HEK293T (cell line): ENCODE measurements at regions not wholly inside any gene's neighbourhood (a gene's known extent, or its start where the extent isn't known, plus 50 kb on each side); places are given as distances from the start of the nearest gene placed in this dataset.

ENCODE experiments used
- CTCF ChIA-PET: fragments of 350-600 bp; formaldehyde crosslinking; extraction: SDS; loops from one replicate; lab custom pipeline; 2021; ENCODE audit warnings: antibody characterized with exemption, inconsistent platforms; lab: Yijun Ruan, JAX
- POLR2A ChIA-PET: fragments of 350-600 bp; formaldehyde crosslinking; extraction: SDS; loops from one replicate; lab custom pipeline; 2020; ENCODE audit warnings: antibody characterized with exemption, inconsistent platforms; lab: Yijun Ruan, JAX
- DNase-seq: peaks from one replicate; pipeline ENCODE4 v3.0.0; 2012; ENCODE audit warnings: mixed read lengths; ENCODE audit errors: extremely low spot score
- ARNT ChIP-seq: fragments of 450-650 bp; IDR thresholded peaks from 2 replicates; pipeline ENCODE4 v1.6.1; 2017; ENCODE audit warnings: mild to moderate bottlenecking
- BHLHE40 ChIP-seq: fragments of 450-650 bp; IDR thresholded peaks from 2 replicates; pipeline ENCODE4 v1.6.1; 2016; ENCODE audit warnings: mild to moderate bottlenecking, moderate library complexity, borderline replicate concordance
- CTBP1 ChIP-seq: fragments of 450-650 bp; IDR thresholded peaks from 2 replicates; pipeline ENCODE4 v1.6.1; 2016; ENCODE audit warnings: borderline replicate concordance
- ELF4 ChIP-seq: fragments of 450-650 bp; IDR thresholded peaks from 2 replicates; pipeline ENCODE4 v1.6.1; 2017; ENCODE audit warnings: antibody characterized with exemption
- FOXA1 ChIP-seq: fragments of 450-650 bp; IDR thresholded peaks from 2 replicates; pipeline ENCODE4 v1.6.1; 2016; ENCODE audit warnings: mild to moderate bottlenecking
- FOXK2 ChIP-seq: fragments of 450-650 bp; IDR thresholded peaks from 2 replicates; pipeline ENCODE4 v1.6.1; 2016; ENCODE audit warnings: mild to moderate bottlenecking
- FOXM1 ChIP-seq: fragments of 450-650 bp; IDR thresholded peaks from 2 replicates; pipeline ENCODE4 v1.6.1; 2017; ENCODE audit warnings: mild to moderate bottlenecking, borderline replicate concordance
- HDGF ChIP-seq: fragments of 450-650 bp; IDR thresholded peaks from 2 replicates; pipeline ENCODE4 v1.6.1; 2017; ENCODE audit warnings: antibody characterized with exemption, borderline replicate concordance
- L3MBTL2 ChIP-seq: fragments of 450-650 bp; conservative IDR thresholded peaks from 2 replicates; pipeline ENCODE4 v1.6.1; 2016; ENCODE audit warnings: mild to moderate bottlenecking
- LEF1 ChIP-seq: fragments of 450-650 bp; IDR thresholded peaks from 2 replicates; pipeline ENCODE4 v1.6.1; 2017; ENCODE audit warnings: mild to moderate bottlenecking, borderline replicate concordance
- NFRKB ChIP-seq: fragments of 450-650 bp; IDR thresholded peaks from 2 replicates; pipeline ENCODE4 v1.6.1; 2016; ENCODE audit warnings: mild to moderate bottlenecking, moderate library complexity
- SP1 ChIP-seq: fragments of 450-650 bp; IDR thresholded peaks from 2 replicates; pipeline ENCODE4 v1.6.1; 2017
- SUZ12 ChIP-seq: fragments of 450-650 bp; IDR thresholded peaks from 2 replicates; pipeline ENCODE4 v1.6.1; 2016; ENCODE audit warnings: mild to moderate bottlenecking
- TARDBP ChIP-seq: fragments of 450-650 bp; IDR thresholded peaks from 2 replicates; pipeline ENCODE4 v1.6.1; 2016
- ZNF384 ChIP-seq: fragments of 450-650 bp; IDR thresholded peaks from 2 replicates; pipeline ENCODE4 v1.6.1; 2016
- TF ChIP-seq, protein P1 (sequence below): fragments of 450-650 bp; IDR thresholded peaks from 2 replicates; pipeline ENCODE4 v1.6.1; 2016

DNA sequence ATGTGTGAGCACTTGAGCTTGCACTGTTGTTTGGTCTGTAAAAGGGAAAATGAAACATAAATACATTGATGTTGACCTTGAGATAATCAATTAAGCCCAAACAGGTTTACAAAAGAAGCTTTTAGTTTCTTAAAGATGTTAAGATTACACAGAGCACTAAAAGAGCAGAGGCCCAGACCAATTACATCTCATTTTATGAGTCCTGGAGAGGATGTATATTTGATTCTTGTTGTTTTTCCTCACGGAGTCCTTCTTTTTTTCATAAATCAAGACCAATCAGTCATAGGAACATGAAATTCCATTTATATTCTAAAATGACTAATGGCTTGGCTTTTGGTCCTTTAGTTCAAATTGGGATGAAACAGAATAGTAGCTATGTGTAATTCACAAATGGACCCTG, 249.7 kb upstream of the NPY start:
- ChIA-PET POLR2A (no interaction called here), CTCF (no interaction called here)
- no peak for DNase-seq
- TF ChIP-seq SUZ12 (no peak), ZNF384 (no peak), LEF1 (no peak), CTBP1 (no peak), FOXM1 (no peak), ARNT (no peak), NFRKB (no peak), TARDBP (no peak), BHLHE40 (no peak)
- TF ChIP-seq, protein P1, sequence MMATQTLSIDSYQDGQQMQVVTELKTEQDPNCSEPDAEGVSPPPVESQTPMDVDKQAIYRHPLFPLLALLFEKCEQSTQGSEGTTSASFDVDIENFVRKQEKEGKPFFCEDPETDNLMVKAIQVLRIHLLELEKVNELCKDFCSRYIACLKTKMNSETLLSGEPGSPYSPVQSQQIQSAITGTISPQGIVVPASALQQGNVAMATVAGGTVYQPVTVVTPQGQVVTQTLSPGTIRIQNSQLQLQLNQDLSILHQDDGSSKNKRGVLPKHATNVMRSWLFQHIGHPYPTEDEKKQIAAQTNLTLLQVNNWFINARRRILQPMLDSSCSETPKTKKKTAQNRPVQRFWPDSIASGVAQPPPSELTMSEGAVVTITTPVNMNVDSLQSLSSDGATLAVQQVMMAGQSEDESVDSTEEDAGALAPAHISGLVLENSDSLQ, result no peak

DNA sequence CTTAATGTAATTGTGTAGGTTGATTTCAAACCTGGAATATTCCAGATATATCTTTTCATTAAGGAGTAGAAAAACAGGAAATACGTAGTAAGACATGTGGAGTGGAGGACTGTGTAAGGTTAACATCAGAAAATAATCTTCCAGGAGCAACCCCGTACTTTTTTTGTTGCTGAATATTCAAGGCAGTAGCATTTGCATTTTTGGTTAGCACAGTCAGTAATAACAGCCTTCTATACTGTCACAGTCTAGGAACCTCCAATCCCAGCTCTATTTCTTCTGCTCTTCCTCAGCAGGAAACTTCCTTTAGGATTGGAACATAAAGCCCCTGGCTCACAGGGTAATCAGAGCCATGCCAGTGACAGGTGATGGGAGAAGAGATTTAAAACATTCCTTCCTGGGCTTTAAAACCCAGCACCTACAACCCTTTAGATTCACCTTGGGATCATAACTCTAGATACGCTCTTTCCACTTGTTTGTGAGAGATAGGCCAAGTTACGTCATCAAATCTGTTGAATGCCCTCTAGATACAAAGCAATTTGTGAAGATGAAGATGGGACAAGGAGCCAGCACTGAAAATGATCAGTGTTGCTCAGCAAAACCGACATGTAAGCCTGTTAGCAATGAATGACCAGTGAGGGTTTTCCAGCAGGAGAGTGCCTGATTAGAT, 248.5 kb upstream of the NPY start:
- POLR2A ChIA-PET, result no interaction called here
- TF ChIP-seq BHLHE40 (no peak), L3MBTL2 (no peak), FOXM1 (no peak), HDGF (no peak), ZNF384 (no peak), LEF1 (no peak), FOXK2 (no peak), ARNT (no peak), TARDBP (no peak), FOXA1 (no peak)
- DNase-seq, result no peak
- CTCF ChIA-PET, result no interaction called here

DNA sequence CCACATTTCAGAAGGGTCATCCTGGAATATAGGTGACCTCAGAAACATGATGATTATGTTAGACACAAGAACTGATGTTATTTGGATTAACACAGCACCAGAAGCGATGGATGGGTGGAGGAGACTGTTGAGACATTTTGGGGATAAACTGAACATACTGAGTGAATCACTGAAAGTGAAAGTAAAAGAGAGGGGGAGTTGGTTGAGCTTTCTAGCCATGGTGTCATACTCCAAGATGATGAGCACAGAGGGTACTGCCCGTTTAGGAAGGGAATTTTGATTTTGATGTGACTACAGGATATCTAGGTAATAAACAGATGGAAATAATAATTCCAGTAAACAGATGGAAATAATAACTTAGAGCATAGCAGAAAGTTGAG, 248.0 kb upstream of the NPY start:
- DNase-seq, result no peak
- ChIA-PET CTCF (no interaction called here), POLR2A (no interaction called here)
- TF ChIP-seq BHLHE40 (no peak), FOXK2 (no peak), SP1 (no peak), FOXA1 (no peak), CTBP1 (no peak), ZNF384 (no peak)
- TF ChIP-seq, protein P1, result no peak

DNA sequence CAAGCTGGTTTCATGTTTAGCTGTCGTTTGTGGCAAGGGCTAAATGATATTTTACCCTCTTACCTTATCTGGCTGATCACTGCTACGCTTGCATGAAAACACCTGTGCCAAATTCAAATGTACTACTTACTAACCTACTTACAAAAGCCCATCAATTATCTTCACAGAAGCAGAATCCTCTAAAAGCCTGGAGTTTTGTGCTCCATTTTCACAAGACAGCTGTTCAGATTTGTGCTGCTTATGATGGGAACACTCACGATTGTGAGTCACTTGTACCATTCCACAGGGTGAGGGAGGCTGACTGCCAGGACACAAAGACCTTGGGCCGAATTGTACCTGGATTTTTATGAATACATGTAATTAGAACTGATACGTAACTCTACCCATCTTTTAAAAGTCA, 245.0 kb upstream of the NPY start:
- no peak for TF ChIP-seq ARNT
- no peak for TF ChIP-seq SP1
- no peak for TF ChIP-seq FOXM1
- TF ChIP-seq LEF1, result no peak
- TF ChIP-seq FOXA1, result no peak
- TF ChIP-seq CTBP1, result no peak
- no peak for TF ChIP-seq L3MBTL2
- no peak for TF ChIP-seq ZNF384
- no peak for TF ChIP-seq FOXK2
- no peak for TF ChIP-seq TARDBP
- no peak for TF ChIP-seq SUZ12
- TF ChIP-seq NFRKB, result no peak
- no peak for TF ChIP-seq ELF4
- no peak for TF ChIP-seq HDGF
- no peak for TF ChIP-seq BHLHE40
- TF ChIP-seq, protein P1, result no peak
- ChIA-PET CTCF (no interaction called here), POLR2A (no interaction called here)
- no peak for DNase-seq

DNA sequence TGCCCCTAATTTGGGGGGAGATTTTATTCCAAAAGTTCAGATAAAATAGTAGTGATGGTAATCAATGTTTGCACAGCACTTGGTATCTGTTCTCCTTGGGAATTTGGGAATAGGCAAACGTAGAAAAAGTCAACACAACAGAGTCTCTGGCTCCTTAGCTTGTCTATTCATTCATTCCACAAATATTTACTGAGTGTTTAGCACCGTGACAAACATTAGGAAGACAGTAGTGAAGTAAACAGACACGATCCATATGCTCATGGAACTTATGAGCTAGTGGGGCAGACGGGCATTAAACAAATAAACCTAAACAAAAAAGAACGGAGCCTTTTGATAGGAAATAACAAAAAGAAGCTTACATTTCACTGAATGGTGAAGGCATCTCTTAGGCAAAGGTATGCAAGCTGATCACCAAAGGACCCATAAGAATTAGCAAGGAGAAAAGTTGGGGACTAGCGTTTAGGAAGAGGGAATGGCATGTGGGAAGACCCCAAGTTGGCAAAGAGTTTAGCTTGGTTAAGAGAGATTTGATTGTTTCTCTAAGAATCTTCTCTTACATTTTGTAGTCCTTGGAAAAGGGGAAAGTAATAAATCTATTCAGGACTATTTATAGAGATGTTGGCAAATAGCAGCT, 243.9 kb upstream of the NPY start:
- DNase-seq, result no peak
- ChIA-PET POLR2A (no interaction called here), CTCF (no interaction called here)
- TF ChIP-seq NFRKB (no peak), ZNF384 (no peak), SP1 (no peak), HDGF (no peak), ARNT (no peak)

DNA sequence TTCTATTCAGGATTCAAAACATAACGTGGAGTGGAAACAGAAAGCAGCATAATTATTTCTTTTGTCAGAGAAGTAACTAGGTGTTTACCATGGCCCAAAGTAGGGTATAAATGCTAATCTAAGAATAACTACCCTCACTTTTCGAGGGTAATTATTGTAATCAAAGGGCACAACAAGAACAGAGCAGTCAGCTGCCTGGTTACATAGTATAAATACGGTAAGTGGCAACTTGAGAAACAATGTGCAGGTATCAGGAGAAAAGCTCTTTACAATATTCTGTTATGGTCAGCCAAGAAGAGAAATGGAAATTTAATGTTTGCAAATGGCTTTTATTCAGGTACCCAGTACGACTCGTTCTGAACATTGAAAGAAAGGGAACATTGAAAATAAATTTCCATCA, 242.0 kb upstream of the NPY start:
- no peak for DNase-seq
- POLR2A ChIA-PET, result no interaction called here
- TF ChIP-seq ELF4, result no peak
- TF ChIP-seq HDGF, result no peak
- CTCF ChIA-PET, result no interaction called here

DNA sequence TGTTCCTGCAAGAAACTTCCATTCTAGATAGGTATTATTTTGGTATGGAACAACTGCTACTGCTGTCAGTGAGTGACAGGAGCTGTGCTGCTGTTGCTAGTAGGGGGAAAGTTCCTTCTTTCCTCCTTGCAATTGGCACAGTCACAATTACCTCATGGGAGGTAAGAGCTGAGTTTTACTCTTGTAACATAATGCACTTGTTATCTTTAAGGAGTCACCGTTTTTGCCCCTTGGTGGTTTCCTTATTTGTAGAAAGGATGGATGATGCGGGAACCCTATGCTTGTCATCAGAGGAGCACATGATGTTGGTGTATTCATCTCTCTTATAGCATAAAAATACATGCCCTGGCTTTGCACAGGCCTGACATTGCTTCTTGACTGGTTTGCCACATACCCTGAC, 234.7 kb upstream of the NPY start:
- no peak for DNase-seq
- ChIA-PET POLR2A (interaction anchor here (0.6 kb wide), 1 partner anchor 1273 kb away, joined by 3 read pairs; no protein-coding TSS in a partner anchor), CTCF (no interaction called here)
- no peak for TF ChIP-seq ZNF384
- TF ChIP-seq CTBP1, result no peak
- no peak for TF ChIP-seq ELF4
- TF ChIP-seq SUZ12, result no peak
- no peak for TF ChIP-seq NFRKB
